ENCODE measurements at regions not wholly inside any gene's neighbourhood (a gene's known extent, or its start where the extent isn't known, plus 50 kb on each side); places are given as distances from the start of the nearest gene placed in this dataset.
"Not testable (repeated sequence)": the region's sequence is repeated elsewhere in the genome, so short reads cannot be mapped to it uniquely, and the experiment has no call there.

DNA sequence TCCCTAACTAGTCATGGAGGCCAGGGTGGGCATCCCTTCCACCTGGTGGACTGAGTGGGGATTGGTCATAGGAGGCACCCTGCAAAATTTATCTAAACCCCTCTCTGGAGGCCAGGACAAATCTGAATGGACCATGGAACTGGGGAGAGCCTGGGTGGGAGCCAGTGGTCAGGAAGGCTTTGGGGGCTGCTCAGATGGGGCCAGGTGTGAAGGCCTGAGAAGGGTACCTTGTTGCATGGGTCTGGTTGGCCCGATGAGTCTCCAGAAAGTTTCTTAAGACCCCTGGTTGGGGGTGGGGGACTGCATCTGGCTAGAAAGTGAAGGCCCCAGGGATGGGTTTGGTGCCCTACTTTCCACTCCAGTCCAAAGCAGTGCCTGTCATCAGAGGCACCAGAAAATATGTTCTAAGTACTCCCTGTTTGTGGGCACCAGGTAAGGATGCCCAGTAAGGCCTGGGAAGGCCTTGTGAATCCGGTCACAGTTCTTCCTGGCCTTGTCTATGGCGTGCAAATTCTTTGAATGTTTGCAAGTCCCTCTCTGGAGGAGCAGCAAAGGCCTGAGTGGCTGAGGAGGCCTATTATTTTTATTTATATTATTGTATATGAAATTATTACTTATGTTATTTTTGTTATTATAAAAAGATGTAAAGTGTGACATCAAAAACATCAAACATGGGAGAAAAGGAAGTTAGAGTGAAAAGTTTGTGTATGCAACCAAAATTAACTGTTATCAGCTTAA lies 1729.0 kb downstream of the SPATA31A7 start:
- H3K27ac ChIP-seq, H3K36me3 ChIP-seq, H3K4me3 ChIP-seq, H3K9me3 ChIP-seq, H3K9ac ChIP-seq, H3K27me3 ChIP-seq, H3K4me2 ChIP-seq, H3K4me1 ChIP-seq, H4K20me1 ChIP-seq: not testable (repeated sequence)

DNA sequence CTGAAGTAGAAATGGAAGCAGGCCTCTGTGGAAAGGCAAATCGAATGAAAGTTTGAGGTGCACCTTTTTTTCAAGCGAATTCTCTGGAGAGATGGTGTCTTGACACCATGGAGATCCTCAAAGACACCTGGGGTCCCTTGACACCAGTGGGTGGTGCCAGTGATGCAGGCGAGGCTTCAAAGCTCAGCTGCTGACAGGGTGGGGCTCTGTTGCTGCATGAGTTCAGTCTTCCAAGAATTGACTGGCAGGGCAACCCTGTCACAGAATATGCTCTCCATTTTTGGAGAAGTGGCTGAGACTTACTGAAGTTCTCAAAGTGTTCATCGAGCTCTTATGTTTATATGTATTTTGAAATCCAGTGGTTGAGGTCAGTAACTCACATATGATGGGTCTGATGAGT lies 1741.6 kb downstream of the SPATA31A7 start:
- H4K20me1 ChIP-seq, H3K36me3 ChIP-seq, H3K9ac ChIP-seq, H3K4me2 ChIP-seq, H3K9me3 ChIP-seq, H3K27ac ChIP-seq, H3K4me3 ChIP-seq, H3K4me1 ChIP-seq, H3K27me3 ChIP-seq: not testable (repeated sequence)

DNA sequence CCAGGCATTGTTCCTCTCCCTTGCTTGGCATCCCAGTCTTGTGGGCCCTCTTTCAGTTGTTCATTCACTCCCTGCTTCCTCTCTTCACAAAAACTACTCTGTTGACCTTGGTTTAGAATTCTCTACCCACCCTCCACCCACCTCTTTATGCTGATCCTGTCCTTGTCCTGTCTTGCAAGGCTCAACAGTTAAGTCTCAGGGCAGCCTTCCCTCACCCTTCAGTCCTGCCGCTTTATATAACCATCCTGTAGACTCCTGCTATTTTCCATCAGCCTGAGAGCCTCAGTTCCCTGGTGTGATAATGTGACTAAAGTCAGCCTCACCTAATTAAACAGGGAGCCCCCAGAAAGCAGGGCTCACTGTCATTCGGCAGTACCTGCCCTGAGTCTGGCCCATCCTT lies 1763.0 kb downstream of the SPATA31A7 start:
- not testable (repeated sequence) for H3K9ac ChIP-seq

More for the DNA sequence above, 1763.0 kb downstream of the SPATA31A7 start:
- H3K36me3 ChIP-seq, H3K9me3 ChIP-seq, H3K4me1 ChIP-seq, H3K27ac ChIP-seq, H3K4me3 ChIP-seq, H4K20me1 ChIP-seq, H3K27me3 ChIP-seq, H3K4me2 ChIP-seq: not testable (repeated sequence)

Data from BLaER1 (cell line).